ENCODE measurements at regions not wholly inside any gene's neighbourhood (a gene's known extent, or its start where the extent isn't known, plus 50 kb on each side); places are given as distances from the start of the nearest gene placed in this dataset.

- ChIA-PET POLR2A (no interaction called here), CTCF (interaction anchor here (0.8 to 2.7 kb wide), 7 partner anchors 12 to 1193 kb away, joined by 3 to 12 read pairs (median 4); no protein-coding TSS in a partner anchor)
- H4K20me1 ChIP-seq (ENCODE audit: insufficient read depth), result no peaks in the 10 kb centered on the region
- no peak overlapping the region for H3K4me2 ChIP-seq
- no peak for TF ChIP-seq TAF1 (IDR thresholded peaks at IDR 0.05; ENCODE audit: borderline replicate concordance, low read depth, low read length)
- TF ChIP-seq MXI1 (IDR thresholded peaks at IDR 0.05; ENCODE audit: low read depth, low read length), result no peak
- no peak for TF ChIP-seq FOXM1 (IDR thresholded peaks at IDR 0.05; ENCODE audit: low read depth)
- no peak for TF ChIP-seq IRF3 (IDR thresholded peaks at IDR 0.05; ENCODE audit: low read depth, low read length)
- no peak for TF ChIP-seq RXRA (IDR thresholded peaks at IDR 0.05; ENCODE audit: borderline replicate concordance, low read depth)
- TF ChIP-seq ZBTB33 (IDR thresholded peaks at IDR 0.05; ENCODE audit: borderline replicate concordance, low read depth), result no peak
- TF ChIP-seq NRF1 (IDR thresholded peaks at IDR 0.05; ENCODE audit: low read depth, low read length), result no peak
- TF ChIP-seq FOSL2 (IDR thresholded peaks at IDR 0.05; ENCODE audit: borderline replicate concordance, low read depth), result no peak
- TF ChIP-seq GATA2 (CRISPR knock-in tag; IDR thresholded peaks at IDR 0.05), result no peak
- no peak for TF ChIP-seq EP300 (IDR thresholded peaks at IDR 0.05; ENCODE audit: borderline replicate concordance in 1 of 2, low read depth in 1 of 2, low read length in 1 of 2)
- TF ChIP-seq TEAD4 (IDR thresholded peaks at IDR 0.05; ENCODE audit: borderline replicate concordance, insufficient read depth), result no peak
- no peak for TF ChIP-seq FOXJ3 (CRISPR knock-in tag; IDR thresholded peaks at IDR 0.05)
- H3K27me3 ChIP-seq (ENCODE audit: insufficient read depth), result peaks cover 8% of the 10 kb centered on the region; the same call in 1 of the 2 replicates
- no peak for DNase-seq
- peaks cover 4% of the 10 kb centered on the region; the same call in 1 of the 2 replicates for H3K9me2 ChIP-seq
- H2AFZ ChIP-seq (ENCODE audit: low read depth), result no peak overlapping the region
- H3K4me3 ChIP-seq (ENCODE audit: low read depth in 2 of 2, low read length in 1 of 2), result no peak overlapping the region
- 29% methylated on average over 5 of the region's 5 CpGs for WGBS (ENCODE audit: low lambda C conversion rate)
- H3K36me3 ChIP-seq (replicated peaks in 1 of 2; ENCODE audit: control insufficient read depth in 1 of 2, insufficient read depth in 2 of 2, low read length in 1 of 2), result peaks cover 0 to 3% of the 10 kb centered on the region in 2 experiments
- no peak overlapping the region for H3K27ac ChIP-seq (ENCODE audit: low read depth in 2 of 2, low read length in 1 of 2)
- H3K9ac ChIP-seq, result no peak overlapping the region
- peaks cover 0 to 3% of the 10 kb centered on the region in 2 experiments; a peak in 2 of 4 replicates for H3K4me1 ChIP-seq (ENCODE audit: control insufficient read depth in 1 of 2, insufficient read depth in 2 of 2, low read depth in 1 of 2, low read length in 1 of 2)
- H3K79me2 ChIP-seq (ENCODE audit: insufficient read depth), result no peaks in the 10 kb centered on the region
- H3F3A ChIP-seq (replicated peaks; ENCODE audit: insufficient read depth), result no peaks in the 10 kb centered on the region
- H3K9me3 ChIP-seq, result peaks cover 8% of the 10 kb centered on the region; the same call in 1 of the 2 replicates
These were observed 78.7 kb upstream of the PROK2 start for GRCh38 chr3:71863563-71864190.
